H9 (cell line): ENCODE measurements at regions not wholly inside any gene's neighbourhood (a gene's known extent, or its start where the extent isn't known, plus 50 kb on each side); places are given as distances from the start of the nearest gene placed in this dataset.

ENCODE experiments used
- DNase-seq: peaks from one replicate; pipeline ENCODE4 v3.0.0-alpha.2; 2017
- H2AFZ ChIP-seq: one replicate; pipeline ENCODE4 v1.6.1; 2013; ENCODE audit warnings: mild to moderate bottlenecking, low read length, control low read depth, moderate library complexity
- H2AK5ac ChIP-seq: 2 replicates; pipeline ENCODE4 v1.6.1; 2013; ENCODE audit warnings: low read length, control low read depth, mixed read lengths; ENCODE audit not compliant: insufficient read length
- H2BK120ac ChIP-seq: one replicate; pipeline ENCODE4 v1.6.1; 2013; ENCODE audit warnings: low read depth, mild to moderate bottlenecking, low read length, control low read depth, inconsistent platforms; ENCODE audit not compliant: poor library complexity, severe bottlenecking
- H2BK12ac ChIP-seq: 2 replicates; pipeline ENCODE4 v1.6.1; 2013; ENCODE audit warnings: low read length, control low read depth, mixed read lengths, low read depth; ENCODE audit not compliant: insufficient read length
- H2BK15ac ChIP-seq: 2 replicates; pipeline ENCODE4 v1.6.1; 2013; ENCODE audit warnings: low read depth, low read length, control low read depth
- H2BK20ac ChIP-seq: one replicate; pipeline ENCODE4 v1.6.1; 2013; ENCODE audit warnings: low read depth, mild to moderate bottlenecking, low read length, control low read depth, inconsistent platforms; ENCODE audit not compliant: poor library complexity, severe bottlenecking
- H2BK5ac ChIP-seq: 2 replicates; pipeline ENCODE4 v1.6.1; 2013; ENCODE audit warnings: low read length, control low read depth, mixed read lengths; ENCODE audit not compliant: insufficient read length
- H3K14ac ChIP-seq: 2 replicates; pipeline ENCODE4 v1.6.1; 2013; ENCODE audit warnings: low read length, control low read depth; ENCODE audit not compliant: insufficient read depth
- H3K18ac ChIP-seq: 2 replicates; pipeline ENCODE4 v1.6.1; 2013; ENCODE audit warnings: low read depth, mild to moderate bottlenecking, mixed read lengths, low read length, control low read depth; ENCODE audit not compliant: insufficient read length
- H3K23ac ChIP-seq: 2 replicates; pipeline ENCODE4 v1.6.1; 2013; ENCODE audit warnings: low read length, control low read depth, mixed read lengths, low read depth; ENCODE audit not compliant: insufficient read length
- H3K23me2 ChIP-seq: 2 replicates; pipeline ENCODE4 v1.6.1; 2013; ENCODE audit warnings: low read depth, mild to moderate bottlenecking, mixed read lengths, low read length, control low read depth; ENCODE audit not compliant: insufficient read length, poor library complexity, severe bottlenecking
- H3K27ac ChIP-seq: 2 replicates; pipeline ENCODE4 v1.5.1; 2013; ENCODE audit warnings: low read length, control low read depth, mixed read lengths, low read depth; ENCODE audit not compliant: insufficient read length
- H3K27me3 ChIP-seq: 2 replicates; pipeline ENCODE4 v1.6.1; 2013; ENCODE audit warnings: low read length, control low read depth, inconsistent platforms; ENCODE audit not compliant: insufficient read depth
- H3K4ac ChIP-seq: 2 replicates; pipeline ENCODE4 v1.6.1; 2013; ENCODE audit warnings: low read depth, mild to moderate bottlenecking, control low read depth, inconsistent platforms, low read length, moderate library complexity
- H3K4me1 ChIP-seq: 2 replicates; pipeline ENCODE4 v1.6.1; 2013; ENCODE audit warnings: low read length, control low read depth, inconsistent platforms; ENCODE audit not compliant: insufficient read depth
- H3K4me2 ChIP-seq: 2 replicates; pipeline ENCODE4 v1.6.1; 2013; ENCODE audit warnings: low read length, control low read depth, mixed read lengths; ENCODE audit not compliant: insufficient read length, insufficient read depth
- H3K56ac ChIP-seq: 2 replicates; pipeline ENCODE4 v1.6.1; 2013; ENCODE audit warnings: low read depth, mild to moderate bottlenecking, mixed read lengths, low read length, control low read depth; ENCODE audit not compliant: insufficient read length
- H3K79me1 ChIP-seq: 2 replicates; pipeline ENCODE4 v1.6.1; 2013; ENCODE audit warnings: low read depth, mild to moderate bottlenecking, moderate library complexity, low read length, control low read depth, inconsistent platforms; ENCODE audit not compliant: insufficient read depth, poor library complexity, severe bottlenecking
- H3K79me2 ChIP-seq: 2 replicates; pipeline ENCODE4 v1.6.1; 2013; ENCODE audit warnings: low read length, control low read depth, inconsistent platforms; ENCODE audit not compliant: insufficient read depth
- H3K9ac ChIP-seq: 2 replicates; pipeline ENCODE4 v1.6.1; 2013; ENCODE audit warnings: low read length, control low read depth, mixed read lengths; ENCODE audit not compliant: insufficient read length; ENCODE audit errors: extremely low read depth
- H3K9me3 ChIP-seq: one replicate; pipeline ENCODE4 v1.6.1; 2013; ENCODE audit warnings: low read depth, low read length, inconsistent platforms; ENCODE audit not compliant: control insufficient read depth
- H3T11ph ChIP-seq: one replicate; pipeline ENCODE4 v1.6.1; 2013; ENCODE audit warnings: mild to moderate bottlenecking, low read length, control low read depth, inconsistent platforms
- H4K20me1 ChIP-seq: one replicate; pipeline ENCODE4 v1.6.1; 2013; ENCODE audit not compliant: control insufficient read depth, insufficient read length, insufficient read depth
- H4K5ac ChIP-seq: 2 replicates; pipeline ENCODE4 v1.6.1; 2013; ENCODE audit warnings: low read depth, mild to moderate bottlenecking, mixed read lengths, low read length, control low read depth; ENCODE audit not compliant: insufficient read length
- H4K8ac ChIP-seq: replicated peaks from 2 replicates; pipeline ENCODE4 v1.6.1; 2013; ENCODE audit warnings: low read length, control low read depth, mixed read lengths, low read depth; ENCODE audit not compliant: insufficient read length
- H4K91ac ChIP-seq: 2 replicates; pipeline ENCODE4 v1.6.1; 2013; ENCODE audit warnings: low read depth, mild to moderate bottlenecking, moderate library complexity, mixed read lengths, low read length, control low read depth; ENCODE audit not compliant: insufficient read length
- H3K27ac Mint-ChIP-seq, 3 experiments: 2 replicates in 2 of 3; 3 replicates in 1 of 3; pipeline ENCODE4 v1.8.0; 2020 to 2021; ENCODE audit warnings: mixed read lengths in 3 of 3, mild to moderate bottlenecking in 1 of 3, moderate library complexity in 1 of 3
- H3K27me3 Mint-ChIP-seq: 2 replicates; pipeline ENCODE4 v1.8.0; 2021; ENCODE audit warnings: low read depth, mild to moderate bottlenecking, moderate library complexity, mixed read lengths
- H3K36me3 Mint-ChIP-seq, 3 experiments: 2 replicates in 2 of 3; 3 replicates in 1 of 3; pipeline ENCODE4 v1.8.0; 2020 to 2021; ENCODE audit warnings: low read depth in 3 of 3, mixed read lengths in 3 of 3; ENCODE audit not compliant: insufficient read depth in 1 of 3
- H3K4me1 Mint-ChIP-seq, 2 experiments: 2 replicates each; pipeline ENCODE4 v1.8.0; 2020; ENCODE audit warnings: mixed read lengths in 2 of 2
- H3K4me3 Mint-ChIP-seq, 2 experiments: 2 replicates in 1 of 2; 3 replicates in 1 of 2; pipeline ENCODE4 v1.8.0; 2020 to 2021; ENCODE audit warnings: mild to moderate bottlenecking in 2 of 2, mixed read lengths in 2 of 2, moderate library complexity in 1 of 2
- H3K9me3 Mint-ChIP-seq, 2 experiments: 2 replicates in 1 of 2; 3 replicates in 1 of 2; pipeline ENCODE4 v1.8.0; 2020; ENCODE audit warnings: mild to moderate bottlenecking in 2 of 2, mixed read lengths in 2 of 2, moderate library complexity in 1 of 2
- WGBS: extraction: QIAGEN DNeasy Blood & Tissue Kit; methylation state at CpG from one replicate; pipeline ENCODE4 v1.1.7; 2013; ENCODE audit warnings: missing lambda C conversion rate, low lambda C conversion rate, mixed read lengths; ENCODE audit not compliant: insufficient read length; ENCODE audit errors: extremely low coverage; 5-methylcytosine and 5-hydroxymethylcytosine counted together
- TF ChIP-seq, protein P1 (sequence below): fragments of 200-600 bp; sonication (generic); conservative IDR thresholded peaks from 3 replicates; pipeline ENCODE4 v1.8.0; 2021; ENCODE audit warnings: antibody characterized with exemption, mild to moderate bottlenecking

DNA sequence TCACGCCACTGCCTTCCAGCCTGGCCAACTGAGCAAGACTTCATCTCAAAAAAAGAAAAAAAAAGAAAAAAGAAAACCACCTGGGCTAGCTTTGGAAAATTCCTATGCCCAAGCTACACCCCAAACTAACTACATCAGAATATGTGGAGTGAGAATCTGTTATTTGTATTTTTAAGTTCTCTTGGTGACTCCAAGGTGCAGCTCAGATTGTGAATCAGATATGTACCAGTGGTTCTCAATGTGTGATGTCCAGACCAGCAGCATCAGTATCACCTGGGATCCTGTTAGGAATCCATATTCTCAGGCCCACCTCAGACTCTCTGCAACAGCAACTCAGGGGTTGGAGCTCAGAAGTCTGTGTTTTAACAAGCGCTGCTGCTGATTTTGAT is 376.8 kb downstream of the EDEM1 start:
- Mint-ChIP-seq H3K36me3 (no peaks in the 10 kb centered on the region; a peak in 1 of 7 replicates), H3K27ac (no peak overlapping the region), H3K4me3 (no peak overlapping the region), H3K4me1 (no peaks in the 10 kb centered on the region), H3K27me3 (no peaks in the 10 kb centered on the region), H3K9me3 (peaks cover 0 to 5% of the 10 kb centered on the region in 2 experiments; a peak in 2 of 5 replicates)
- no peak overlapping the region for H2BK120ac ChIP-seq
- TF ChIP-seq, protein P1, sequence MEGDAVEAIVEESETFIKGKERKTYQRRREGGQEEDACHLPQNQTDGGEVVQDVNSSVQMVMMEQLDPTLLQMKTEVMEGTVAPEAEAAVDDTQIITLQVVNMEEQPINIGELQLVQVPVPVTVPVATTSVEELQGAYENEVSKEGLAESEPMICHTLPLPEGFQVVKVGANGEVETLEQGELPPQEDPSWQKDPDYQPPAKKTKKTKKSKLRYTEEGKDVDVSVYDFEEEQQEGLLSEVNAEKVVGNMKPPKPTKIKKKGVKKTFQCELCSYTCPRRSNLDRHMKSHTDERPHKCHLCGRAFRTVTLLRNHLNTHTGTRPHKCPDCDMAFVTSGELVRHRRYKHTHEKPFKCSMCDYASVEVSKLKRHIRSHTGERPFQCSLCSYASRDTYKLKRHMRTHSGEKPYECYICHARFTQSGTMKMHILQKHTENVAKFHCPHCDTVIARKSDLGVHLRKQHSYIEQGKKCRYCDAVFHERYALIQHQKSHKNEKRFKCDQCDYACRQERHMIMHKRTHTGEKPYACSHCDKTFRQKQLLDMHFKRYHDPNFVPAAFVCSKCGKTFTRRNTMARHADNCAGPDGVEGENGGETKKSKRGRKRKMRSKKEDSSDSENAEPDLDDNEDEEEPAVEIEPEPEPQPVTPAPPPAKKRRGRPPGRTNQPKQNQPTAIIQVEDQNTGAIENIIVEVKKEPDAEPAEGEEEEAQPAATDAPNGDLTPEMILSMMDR = no peak
- H3K4me2 ChIP-seq = no peak overlapping the region
- H3K9ac ChIP-seq = no peak overlapping the region
- no peak overlapping the region for H2BK5ac ChIP-seq
- H2BK20ac ChIP-seq = no peak overlapping the region
- H3T11ph ChIP-seq = no peak overlapping the region
- no peaks in the 10 kb centered on the region for H3K4me1 ChIP-seq
- H3K9me3 ChIP-seq = no peaks in the 10 kb centered on the region
- no peak for DNase-seq
- H3K27ac ChIP-seq = no peak overlapping the region
- no peak overlapping the region for H4K8ac ChIP-seq
- no peaks in the 10 kb centered on the region for H3K79me1 ChIP-seq
- H2AFZ ChIP-seq = no peak overlapping the region
- no peak overlapping the region for H3K14ac ChIP-seq
- H3K18ac ChIP-seq = no peak overlapping the region
- H4K20me1 ChIP-seq = no peaks in the 10 kb centered on the region
- no peak overlapping the region for H3K56ac ChIP-seq
- no peak overlapping the region for H4K5ac ChIP-seq
- no peaks in the 10 kb centered on the region for H3K27me3 ChIP-seq
- no peak overlapping the region for H4K91ac ChIP-seq
- H2BK15ac ChIP-seq = no peak overlapping the region
- no peak overlapping the region for H2AK5ac ChIP-seq
- no peak overlapping the region for H3K23ac ChIP-seq
- no peak overlapping the region for H3K4ac ChIP-seq
- no peak overlapping the region for H2BK12ac ChIP-seq
- WGBS = no CpG with 5 or more reads among the region's 2 CpGs
- H3K23me2 ChIP-seq = no peaks in the 10 kb centered on the region
- no peaks in the 10 kb centered on the region for H3K79me2 ChIP-seq
